SIG-M5 (cell line): ENCODE measurements at regions not wholly inside any gene's neighbourhood (a gene's known extent, or its start where the extent isn't known, plus 50 kb on each side); places are given as distances from the start of the nearest gene placed in this dataset.

Source experiments
- DNase-seq: peaks from one replicate; lab custom pipeline; 2025; lab: John Stamatoyannopoulos, UW

DNA sequence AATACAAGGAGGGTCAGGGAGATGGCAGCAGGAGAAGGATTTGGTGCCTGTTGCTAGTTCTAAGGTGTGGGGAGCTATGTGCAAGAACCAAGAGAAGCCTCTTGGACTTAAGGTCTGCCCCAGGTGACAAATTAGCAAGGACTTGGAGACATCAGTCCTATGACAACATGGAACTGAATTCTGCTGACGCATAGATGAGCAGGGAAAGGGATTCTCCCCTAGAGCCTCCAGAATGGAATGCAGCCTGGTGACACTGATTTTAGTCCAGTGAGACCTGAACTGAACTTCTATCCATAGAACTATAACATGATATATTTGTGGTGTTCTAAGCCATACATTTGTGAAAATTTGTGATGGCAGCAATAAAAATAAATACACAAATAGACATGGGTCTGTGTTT, 215.6 kb downstream of the ESM1 start:
- no peak for DNase-seq

DNA sequence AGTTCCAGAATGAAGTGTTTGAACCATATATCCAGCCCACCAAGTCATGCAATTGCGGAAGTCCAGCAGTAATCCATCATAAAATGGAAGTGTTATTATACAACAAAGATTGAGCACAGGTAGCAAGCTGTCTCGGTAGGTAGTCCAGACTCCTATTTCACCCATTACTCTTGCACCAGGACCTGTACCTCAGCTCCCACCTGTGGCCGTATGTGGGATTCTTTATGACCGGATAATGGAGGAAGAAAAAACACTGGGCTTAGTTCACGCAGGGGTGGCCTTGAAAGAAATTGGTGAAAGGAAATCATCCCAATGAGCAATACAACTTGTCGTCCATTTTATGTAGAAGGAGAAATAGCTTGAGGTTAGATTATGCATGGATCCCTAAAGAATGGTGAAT, 216.3 kb downstream of the ESM1 start:
- no peak for DNase-seq

- DNase-seq, result no peak
These were observed 218.6 kb downstream of the ESM1 start for GRCh38 chr5:54766748-54767147.

DNA sequence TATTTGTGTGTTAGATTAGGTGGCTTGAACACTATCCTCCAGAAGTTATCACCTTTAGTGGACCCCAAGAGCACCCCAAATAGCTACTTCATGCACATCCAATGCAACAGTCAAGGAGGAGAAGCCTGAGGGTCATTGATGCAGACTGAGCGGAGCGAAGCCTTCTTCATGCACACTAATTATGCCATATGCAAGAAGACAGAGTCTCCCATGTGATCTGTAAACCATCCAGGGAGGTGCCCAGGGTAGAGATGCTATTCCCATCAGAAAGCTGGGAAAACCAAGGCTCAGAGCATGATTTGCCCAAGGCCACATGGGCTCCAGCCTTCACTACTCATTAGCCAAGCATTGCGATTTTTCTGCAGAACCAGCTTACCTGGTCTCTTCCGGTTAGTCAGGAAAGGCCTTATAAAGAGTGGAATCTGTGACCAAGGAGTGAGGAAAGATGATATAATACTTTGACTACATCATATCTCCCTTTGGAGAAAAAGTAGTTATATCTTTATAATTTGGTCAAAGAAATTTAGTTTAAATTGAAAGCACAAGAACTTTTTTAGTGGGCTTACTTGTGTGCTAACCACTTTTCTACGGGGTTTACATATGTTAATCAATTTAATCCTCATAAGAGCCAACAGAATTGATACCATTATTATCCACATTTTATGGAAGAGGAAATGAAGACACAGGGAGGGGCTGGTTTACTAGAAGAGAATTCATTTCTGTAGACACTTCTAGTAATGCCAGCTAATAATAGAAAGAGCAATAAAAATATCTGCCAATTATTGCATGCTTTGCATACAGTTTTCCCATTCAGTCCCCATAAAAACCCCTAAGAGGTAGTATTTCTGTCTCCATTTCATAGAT, 220.0 kb downstream of the ESM1 start:
- DNase-seq, result no peak

GRCh38 chr5:54764102-54765090, 221.0 kb downstream of the ESM1 start:
- no peak for DNase-seq

DNA sequence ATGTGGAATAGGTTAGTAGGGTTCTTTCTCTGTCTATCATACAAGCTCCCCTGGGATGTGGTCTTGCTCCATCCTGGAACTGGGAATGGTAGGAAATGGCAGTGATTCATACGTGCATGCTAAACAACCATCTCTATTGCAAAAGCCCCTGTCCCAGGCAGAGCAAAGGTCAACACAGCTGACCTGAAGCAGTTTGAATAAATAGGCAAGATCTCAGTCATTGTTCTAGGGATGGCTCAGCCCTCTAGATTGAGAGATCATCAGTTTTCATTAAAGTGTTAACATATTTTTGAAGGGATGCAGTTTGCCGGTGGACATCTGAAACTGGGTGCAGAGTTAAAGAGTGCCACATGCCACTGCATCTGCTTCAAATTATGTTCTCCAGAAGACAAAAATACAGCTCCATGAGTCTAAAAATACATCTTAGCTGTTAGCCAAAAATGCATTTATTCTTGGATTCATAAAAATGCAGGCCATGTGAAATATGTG, 224.1 kb downstream of the ESM1 start:
- no peak for DNase-seq

DNA sequence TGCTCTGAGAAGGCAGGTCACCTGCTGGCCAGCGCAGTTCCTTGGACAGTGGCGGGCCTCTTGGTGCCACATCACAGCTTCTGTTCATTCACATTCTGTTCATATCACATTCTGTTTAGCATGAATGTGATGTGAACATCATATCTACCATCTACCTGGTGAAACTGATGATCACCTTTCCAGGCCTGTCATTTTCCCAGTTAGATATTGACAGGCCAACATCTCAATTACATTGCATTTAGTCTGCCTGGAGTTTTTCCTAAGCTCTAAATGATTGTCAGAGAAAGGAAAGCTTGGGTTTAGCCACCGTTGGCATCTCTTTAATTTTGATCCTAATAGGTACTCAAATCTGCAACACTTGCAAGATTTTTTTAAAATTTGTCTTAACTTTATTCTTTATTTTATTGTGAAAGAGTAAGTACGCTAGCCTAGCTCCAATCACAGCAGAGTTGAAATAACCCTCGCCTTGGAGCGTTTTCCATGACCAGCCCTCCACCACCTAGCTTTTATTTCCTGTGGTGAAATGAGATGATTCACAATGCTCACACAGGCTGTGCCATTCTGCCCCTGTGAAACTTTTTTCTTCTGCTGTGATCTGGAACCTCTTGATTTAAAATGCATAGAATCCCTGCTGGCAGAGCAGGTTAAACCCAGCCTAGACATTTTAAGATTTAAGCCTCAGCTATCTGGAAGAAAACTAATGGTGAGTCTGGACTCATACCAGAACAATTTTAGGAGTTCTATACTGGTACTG, 225.0 kb downstream of the ESM1 start:
- no peak for DNase-seq

DNA sequence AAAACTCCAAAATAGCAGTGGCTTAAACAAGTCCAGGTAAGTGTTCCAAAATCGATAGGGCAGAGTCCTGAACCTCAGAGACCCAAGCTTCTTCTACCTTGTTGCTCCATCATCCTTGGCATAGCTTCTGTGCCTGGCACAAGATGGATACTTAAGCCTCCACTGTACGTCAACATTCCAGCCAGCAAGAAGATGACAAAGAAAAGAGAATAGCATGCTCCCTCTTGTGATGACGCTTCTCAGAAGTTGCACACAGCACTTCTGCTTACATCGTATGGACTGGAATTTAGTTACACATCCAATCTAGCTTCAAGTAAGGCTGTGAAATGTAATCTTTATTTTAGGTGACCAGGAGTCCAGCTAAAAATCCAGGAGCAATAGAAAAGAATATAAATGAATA, 227.4 kb downstream of the ESM1 start:
- no peak for DNase-seq

DNA sequence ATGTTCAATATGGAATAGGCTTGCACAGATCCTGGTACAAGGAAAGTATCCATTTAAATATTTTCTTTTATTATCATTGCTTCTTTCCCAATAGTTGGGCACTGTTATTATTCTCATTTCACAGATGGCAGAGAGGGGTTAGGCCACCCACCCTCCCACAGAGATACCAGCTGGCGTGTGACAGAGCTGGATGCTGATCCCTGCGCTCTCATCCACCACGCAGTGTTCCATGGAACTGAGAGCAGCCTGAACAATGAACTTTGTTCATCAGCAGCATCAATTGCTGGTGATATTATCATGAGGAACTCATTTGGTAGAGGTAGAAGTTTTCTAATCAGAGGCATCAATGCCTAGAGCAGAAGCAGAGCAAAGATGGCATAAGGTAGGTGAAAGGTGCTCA, 227.9 kb downstream of the ESM1 start:
- DNase-seq, result no peak

- DNase-seq, result no peak
These were observed 228.5 kb downstream of the ESM1 start for GRCh38 chr5:54756796-54757402.

GRCh38 chr5:54756301-54756700, 229.1 kb downstream of the ESM1 start:
- DNase-seq, result no peak

- no peak for DNase-seq
These were observed 230.5 kb downstream of the ESM1 start for GRCh38 chr5:54754878-54755277.

- no peak for DNase-seq
These were observed 231.0 kb downstream of the ESM1 start for GRCh38 chr5:54754420-54754819.

DNA sequence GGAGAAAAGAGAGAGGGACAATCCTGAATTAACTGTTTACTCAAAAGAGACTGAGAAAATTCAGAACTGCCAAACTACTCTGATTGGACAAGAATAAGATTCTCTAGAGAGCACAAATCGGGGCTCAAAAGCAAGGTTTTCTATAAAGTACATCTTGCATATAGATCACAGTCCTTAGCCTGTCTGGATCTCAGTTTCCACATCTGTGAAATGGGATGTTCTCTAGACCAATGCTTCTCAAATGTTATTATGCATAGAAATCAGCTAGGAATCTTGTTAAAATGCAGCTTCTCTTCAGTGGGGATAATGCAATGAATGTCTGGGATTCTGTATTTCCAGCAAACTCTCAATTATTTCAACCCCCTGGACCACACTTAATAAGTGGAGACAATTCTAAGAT, 231.6 kb downstream of the ESM1 start:
- DNase-seq, result no peak

GRCh38 chr5:54753034-54753433, 232.4 kb downstream of the ESM1 start:
- peak; percentile 40 for DNase-seq

GRCh38 chr5:54748527-54748926, 231.0 kb downstream of the SNX18 start:
- DNase-seq, result no peak

DNA sequence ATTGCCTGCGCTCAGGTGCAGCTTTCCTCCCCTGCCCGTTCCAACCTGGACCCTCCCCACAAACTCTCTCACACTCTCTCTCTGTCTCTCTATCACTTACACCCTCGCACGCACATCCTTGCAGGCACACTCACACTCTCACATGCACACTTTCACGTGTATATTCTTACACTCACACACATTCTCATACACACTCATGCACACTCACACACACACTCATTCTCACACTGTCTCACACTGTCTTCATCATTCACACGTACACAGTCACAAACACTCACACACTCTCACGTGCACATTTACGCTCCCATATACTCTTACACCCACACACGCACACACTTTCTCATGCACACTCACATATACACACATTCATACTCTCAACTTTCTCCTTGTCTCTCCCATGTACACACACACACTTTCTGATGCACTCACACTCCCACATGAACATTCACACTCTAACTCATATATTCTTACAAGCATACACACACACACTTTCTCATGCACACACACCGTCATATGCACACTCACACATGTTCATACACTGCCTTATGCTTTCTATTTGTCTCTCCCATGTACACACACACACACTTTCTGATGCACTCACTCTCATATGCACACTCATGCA, 229.3 kb downstream of the SNX18 start:
- no peak for DNase-seq

- no peak for DNase-seq
These were observed 228.8 kb downstream of the SNX18 start for GRCh38 chr5:54746346-54746745.

GRCh38 chr5:54745599-54745998, 228.0 kb downstream of the SNX18 start:
- DNase-seq, result no peak

DNA sequence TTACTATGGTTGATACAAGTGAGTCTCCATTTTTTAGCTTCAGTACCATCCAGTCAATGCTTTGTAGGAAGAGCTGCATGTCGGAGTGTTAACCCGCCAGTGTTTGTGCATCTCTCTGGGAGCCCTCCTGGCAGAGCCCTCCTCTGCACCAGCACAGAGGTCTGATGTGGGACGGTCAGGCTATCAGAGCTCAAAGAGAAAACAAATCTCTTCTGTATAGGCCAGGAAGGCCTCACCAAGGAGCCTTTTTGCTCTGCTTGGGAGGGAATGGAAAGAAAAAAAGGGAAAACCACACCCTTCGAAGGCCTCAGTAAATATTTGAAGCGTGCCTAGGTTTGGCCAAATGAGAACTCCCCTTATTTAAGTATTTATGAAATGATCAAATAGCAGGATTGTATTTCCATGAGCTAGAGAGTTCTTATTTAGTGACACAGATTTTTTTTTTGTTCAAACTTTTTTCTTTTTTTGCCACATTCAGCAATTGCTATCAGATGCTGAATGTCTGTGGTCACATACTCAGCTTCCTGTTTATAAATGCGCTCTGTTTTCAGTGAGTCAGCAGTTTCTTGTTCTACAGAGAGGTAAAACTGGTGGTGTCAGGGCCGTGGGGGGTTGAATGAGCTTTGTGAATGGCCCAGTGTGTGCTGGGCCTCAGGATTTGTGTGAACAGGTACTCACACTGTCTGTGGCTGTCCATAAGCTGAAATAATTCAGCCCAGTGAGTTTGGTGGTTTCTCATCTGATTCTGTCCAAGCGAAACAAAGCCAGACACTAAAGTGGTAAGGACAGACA, 226.6 kb downstream of the SNX18 start:
- no peak for DNase-seq
